WERI-Rb-1 (cell line): ENCODE measurements at regions not wholly inside any gene's neighbourhood (a gene's known extent, or its start where the extent isn't known, plus 50 kb on each side); places are given as distances from the start of the nearest gene placed in this dataset.

Source experiments
- DNase-seq: peaks from one replicate; pipeline ENCODE4 v3.0.0-alpha.2; 2020
- H3K27ac ChIP-seq: fragments of 250-450 bp; sonication (Bioruptor Pico); 2 replicates; pipeline ENCODE4 v1.5.1; 2020; ENCODE audit warnings: mild to moderate bottlenecking, moderate library complexity
- H3K27me3 ChIP-seq: fragments of 250-450 bp; sonication (Bioruptor Pico); 2 replicates; pipeline ENCODE4 v1.5.1; 2021; ENCODE audit warnings: mild to moderate bottlenecking, low read depth, moderate library complexity; ENCODE audit not compliant: insufficient read depth, severe bottlenecking
- H3K36me3 ChIP-seq: fragments of 250-450 bp; sonication (Bioruptor Pico); 2 replicates; pipeline ENCODE4 v1.5.1; 2020; ENCODE audit warnings: mild to moderate bottlenecking, moderate library complexity
- H3K4me3 ChIP-seq: 2 replicates; pipeline ENCODE4 v1.5.1; 2011; ENCODE audit warnings: low read depth, mild to moderate bottlenecking, control low read depth, low read length
- H3K9me3 ChIP-seq: fragments of 250-450 bp; sonication (Bioruptor Pico); 2 replicates; pipeline ENCODE4 v1.5.1; 2021; ENCODE audit warnings: mild to moderate bottlenecking, moderate library complexity; ENCODE audit not compliant: severe bottlenecking
- CTCF ChIP-seq: IDR thresholded peaks from 2 replicates; pipeline ENCODE4 v1.5.1; 2011; ENCODE audit warnings: low read depth, mild to moderate bottlenecking, control low read depth, inconsistent platforms, low read length

GRCh38 chr9:82108941-82109340 is 120.4 kb downstream of the SPATA31D1 start:
- H3K36me3 ChIP-seq, result no peaks in the 10 kb centered on the region
- TF ChIP-seq CTCF, result no peak
- no peak overlapping the region for H3K4me3 ChIP-seq
- H3K27me3 ChIP-seq, result no peaks in the 10 kb centered on the region
- H3K27ac ChIP-seq, result no peak overlapping the region
- no peak for DNase-seq
- H3K9me3 ChIP-seq, result no peaks in the 10 kb centered on the region

DNA sequence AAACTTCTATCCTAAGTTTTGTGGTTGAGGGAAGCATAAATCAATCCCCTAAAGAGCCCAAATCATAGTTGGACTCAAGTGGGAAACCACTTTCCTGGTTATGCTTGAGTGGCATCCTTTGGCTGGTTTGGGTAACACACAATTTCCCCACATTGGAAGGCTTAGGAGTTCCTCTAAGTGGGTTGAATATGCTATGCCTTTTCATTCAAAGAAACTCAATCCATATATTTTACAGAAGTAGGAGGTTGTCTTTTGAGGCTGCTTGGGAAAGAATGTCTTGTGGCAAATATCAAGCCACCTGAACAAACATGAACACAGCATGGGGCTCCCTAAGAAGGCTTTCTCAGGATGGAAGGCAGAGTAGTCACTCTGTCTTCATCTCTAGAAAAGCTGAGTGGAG is 121.1 kb downstream of the SPATA31D1 start:
- Histone ChIP-seq H3K27me3 (no peaks in the 10 kb centered on the region), H3K36me3 (no peaks in the 10 kb centered on the region), H3K4me3 (no peak overlapping the region), H3K27ac (no peak overlapping the region), H3K9me3 (no peaks in the 10 kb centered on the region)
- no peak for DNase-seq
- TF ChIP-seq CTCF, result no peak

GRCh38 chr9:82110881-82111280 is 122.3 kb downstream of the SPATA31D1 start:
- Histone ChIP-seq H3K27ac (no peak overlapping the region), H3K4me3 (no peak overlapping the region), H3K9me3 (no peaks in the 10 kb centered on the region), H3K36me3 (no peaks in the 10 kb centered on the region), H3K27me3 (no peaks in the 10 kb centered on the region)
- no peak for DNase-seq
- TF ChIP-seq CTCF, result no peak

- Histone ChIP-seq H3K9me3 (no peaks in the 10 kb centered on the region), H3K36me3 (no peaks in the 10 kb centered on the region), H3K4me3 (no peak overlapping the region), H3K27me3 (no peaks in the 10 kb centered on the region), H3K27ac (no peak overlapping the region)
- TF ChIP-seq CTCF, result no peak
- no peak for DNase-seq
Measured at GRCh38 chr9:82115331-82115730, 126.8 kb downstream of the SPATA31D1 start.

GRCh38 chr9:82115900-82116299 is 127.3 kb downstream of the SPATA31D1 start:
- Histone ChIP-seq H3K9me3 (no peaks in the 10 kb centered on the region), H3K27me3 (no peaks in the 10 kb centered on the region), H3K4me3 (no peak overlapping the region), H3K36me3 (no peaks in the 10 kb centered on the region), H3K27ac (no peak overlapping the region)
- TF ChIP-seq CTCF, result no peak
- no peak for DNase-seq

- no peak overlapping the region for H3K27ac ChIP-seq
- no peak for TF ChIP-seq CTCF
- no peak overlapping the region for H3K4me3 ChIP-seq
- H3K36me3 ChIP-seq, result no peaks in the 10 kb centered on the region
- no peak for DNase-seq
- no peaks in the 10 kb centered on the region for H3K27me3 ChIP-seq
- H3K9me3 ChIP-seq, result no peaks in the 10 kb centered on the region
Measured at GRCh38 chr9:82116556-82116955, 128.0 kb downstream of the SPATA31D1 start.
